BJ (cell line): ENCODE measurements at regions not wholly inside any gene's neighbourhood (a gene's known extent, or its start where the extent isn't known, plus 50 kb on each side); places are given as distances from the start of the nearest gene placed in this dataset.
A peak's percentile ranks its signal among the peaks of the same experiment; 100 is the strongest.

Source experiments
- CTCF ChIA-PET: fragments of 350-600 bp; formaldehyde crosslinking; extraction: SDS; loops from one replicate; lab custom pipeline; 2021; ENCODE audit warnings: antibody characterized with exemption, inconsistent platforms; lab: Yijun Ruan, JAX
- POLR2A ChIA-PET: fragments of 300-600 bp; sonication (Branson Sonifier 250); formaldehyde crosslinking; extraction: SDS; loops from one replicate; lab custom pipeline; 2021; ENCODE audit warnings: antibody characterized with exemption; lab: Charles Lee
- DNase-seq: peaks from one replicate; pipeline ENCODE4 v3.0.0-alpha.2; 2011; ENCODE audit warnings: low read depth
- H3K27me3 ChIP-seq: 2 replicates; pipeline ENCODE4 v1.6.0; 2011; ENCODE audit warnings: low read length; ENCODE audit not compliant: control insufficient read depth, insufficient read depth
- H3K36me3 ChIP-seq: 2 replicates; pipeline ENCODE4 v1.5.1; 2011; ENCODE audit warnings: low read length; ENCODE audit not compliant: control insufficient read depth, insufficient read depth
- H3K4me3 ChIP-seq: 2 replicates; pipeline ENCODE4 v1.5.1; 2011; ENCODE audit warnings: low read depth, mild to moderate bottlenecking, control low read depth, low read length
- TF ChIP-seq, protein P1 (sequence below): IDR thresholded peaks from 2 replicates; pipeline ENCODE4 v1.5.1; 2011; ENCODE audit warnings: low read depth, mild to moderate bottlenecking, control low read depth, inconsistent platforms, low read length, moderate library complexity; ENCODE audit not compliant: insufficient read depth

DNA sequence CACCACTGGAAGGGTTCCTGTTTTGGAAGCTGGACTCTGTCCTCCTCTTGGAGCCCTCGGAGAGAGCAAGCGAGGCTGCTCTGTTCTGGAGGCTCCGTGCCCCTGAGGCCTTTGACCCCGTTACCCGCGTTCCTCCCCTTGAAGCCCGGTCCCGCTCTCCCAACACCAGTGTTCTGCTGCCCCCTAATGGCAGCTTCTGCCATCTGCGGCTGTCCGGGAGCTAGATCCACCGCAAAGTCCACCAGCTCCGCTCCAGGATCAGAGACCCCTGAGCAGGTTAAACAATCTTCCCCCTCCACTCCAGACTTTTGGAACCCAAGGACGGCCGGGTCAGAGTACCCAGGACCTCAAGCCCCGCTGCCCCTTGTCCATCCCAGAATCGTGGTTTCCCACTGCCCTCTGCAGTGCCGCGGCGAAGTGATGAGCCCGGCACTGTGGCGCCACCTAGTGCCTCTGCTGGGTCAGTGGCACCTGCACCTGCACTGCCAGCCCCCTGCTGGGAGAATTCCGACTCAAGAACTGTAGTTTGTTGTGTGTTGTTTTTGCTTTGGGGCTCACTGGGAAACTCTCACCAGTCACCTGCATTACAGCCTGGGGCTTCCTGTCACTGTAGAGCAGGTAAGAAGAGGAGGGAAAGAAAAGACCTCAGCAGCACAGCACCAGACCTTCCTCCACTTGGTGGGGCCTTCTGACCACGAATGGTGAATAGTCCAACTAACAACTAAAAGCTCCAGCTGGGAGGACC lies 63.5 kb upstream of the NFASC start:
- peak overlapping the region; percentile 46 for H3K4me3 ChIP-seq
- DNase-seq: no peak
- TF ChIP-seq, protein P1, sequence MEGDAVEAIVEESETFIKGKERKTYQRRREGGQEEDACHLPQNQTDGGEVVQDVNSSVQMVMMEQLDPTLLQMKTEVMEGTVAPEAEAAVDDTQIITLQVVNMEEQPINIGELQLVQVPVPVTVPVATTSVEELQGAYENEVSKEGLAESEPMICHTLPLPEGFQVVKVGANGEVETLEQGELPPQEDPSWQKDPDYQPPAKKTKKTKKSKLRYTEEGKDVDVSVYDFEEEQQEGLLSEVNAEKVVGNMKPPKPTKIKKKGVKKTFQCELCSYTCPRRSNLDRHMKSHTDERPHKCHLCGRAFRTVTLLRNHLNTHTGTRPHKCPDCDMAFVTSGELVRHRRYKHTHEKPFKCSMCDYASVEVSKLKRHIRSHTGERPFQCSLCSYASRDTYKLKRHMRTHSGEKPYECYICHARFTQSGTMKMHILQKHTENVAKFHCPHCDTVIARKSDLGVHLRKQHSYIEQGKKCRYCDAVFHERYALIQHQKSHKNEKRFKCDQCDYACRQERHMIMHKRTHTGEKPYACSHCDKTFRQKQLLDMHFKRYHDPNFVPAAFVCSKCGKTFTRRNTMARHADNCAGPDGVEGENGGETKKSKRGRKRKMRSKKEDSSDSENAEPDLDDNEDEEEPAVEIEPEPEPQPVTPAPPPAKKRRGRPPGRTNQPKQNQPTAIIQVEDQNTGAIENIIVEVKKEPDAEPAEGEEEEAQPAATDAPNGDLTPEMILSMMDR: peak; percentile 93
- CTCF ChIA-PET: interaction anchor here (0.6 to 12.8 kb wide), 116 partner anchors 14 to 1025 kb away, joined by 3 to 260 read pairs (median 4); no protein-coding TSS in a partner anchor
- no peaks in the 10 kb centered on the region for H3K36me3 ChIP-seq
- POLR2A ChIA-PET: no interaction called here
- H3K27me3 ChIP-seq: peaks cover 8% of the 10 kb centered on the region

DNA sequence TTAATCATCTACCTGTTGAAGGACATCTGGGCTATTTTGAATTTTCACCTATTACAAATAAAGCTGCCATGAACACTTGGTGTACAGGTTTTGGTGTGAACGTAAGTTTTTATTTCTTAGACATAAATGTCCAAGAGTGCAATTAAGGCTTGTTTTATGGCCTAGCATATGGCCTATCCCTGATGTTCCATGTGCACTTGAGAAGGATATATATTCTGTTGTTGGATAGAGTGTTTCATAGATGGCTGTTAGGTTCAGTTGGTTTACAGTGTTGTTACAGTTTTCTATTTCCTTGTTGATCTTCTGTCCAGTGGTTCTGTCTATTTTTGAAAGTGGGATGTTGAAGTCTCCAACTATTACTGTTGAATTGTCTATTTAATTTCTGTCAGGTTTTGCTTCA lies 61.2 kb upstream of the NFASC start:
- POLR2A ChIA-PET: no interaction called here
- no peak overlapping the region for H3K4me3 ChIP-seq
- no peaks in the 10 kb centered on the region for H3K36me3 ChIP-seq
- CTCF ChIA-PET: interaction anchor here (1.0 to 12.8 kb wide), 6 partner anchors 13 to 252 kb away, joined by 3 to 260 read pairs (median 176); no protein-coding TSS in a partner anchor
- TF ChIP-seq, protein P1: no peak
- peaks cover 5% of the 10 kb centered on the region for H3K27me3 ChIP-seq
- DNase-seq: no peak

DNA sequence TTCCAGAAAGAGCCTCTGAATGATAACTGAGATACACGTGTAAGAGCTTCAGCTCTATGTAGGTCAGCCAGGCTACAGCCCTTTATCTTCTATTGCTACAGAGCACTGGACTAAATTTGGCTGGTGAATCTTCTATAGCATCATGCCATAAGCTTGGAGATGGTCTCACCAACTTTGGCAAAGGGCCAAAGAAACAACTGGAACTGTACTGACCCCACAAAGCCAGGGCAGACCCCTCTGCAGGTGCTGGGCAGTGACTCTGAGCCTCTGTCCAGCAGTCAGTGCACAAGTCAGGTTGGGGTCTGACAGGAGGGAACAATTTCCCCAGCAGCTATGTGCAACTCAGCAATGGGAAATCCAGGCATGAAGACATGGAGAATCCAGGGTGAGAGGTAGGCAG lies 57.8 kb upstream of the NFASC start:
- H3K27me3 ChIP-seq: peaks cover 8% of the 10 kb centered on the region
- DNase-seq: no peak
- POLR2A ChIA-PET: no interaction called here
- H3K4me3 ChIP-seq: no peak overlapping the region
- CTCF ChIA-PET: interaction anchor here (0.6 to 12.8 kb wide), 4 partner anchors 11 to 247 kb away, joined by 3 to 231 read pairs (median 10); no protein-coding TSS in a partner anchor
- no peaks in the 10 kb centered on the region for H3K36me3 ChIP-seq
- TF ChIP-seq, protein P1: no peak

DNA sequence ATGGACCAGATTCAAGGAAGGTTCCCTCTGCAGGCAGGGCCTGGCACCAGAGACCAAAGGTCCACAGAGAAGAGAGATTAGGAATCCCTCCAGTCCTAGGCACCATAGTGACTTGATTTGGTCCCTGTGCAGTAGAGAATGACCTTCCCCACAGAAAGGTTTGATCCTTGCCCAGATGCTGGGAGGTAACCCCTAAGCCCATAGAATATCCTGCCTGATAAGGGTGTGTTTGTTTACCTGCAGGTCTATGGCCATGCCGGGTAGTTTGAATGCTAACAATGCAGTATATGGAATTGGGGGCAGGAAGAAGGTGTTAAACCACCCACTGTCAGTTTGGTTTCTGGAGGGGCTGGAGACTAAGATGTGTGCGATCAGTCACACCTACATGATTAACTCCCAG lies 57.1 kb upstream of the NFASC start:
- CTCF ChIA-PET: interaction anchor here (1.3 to 18.6 kb wide), 4 partner anchors 9 to 248 kb away, joined by 5 to 231 read pairs (median 101); no protein-coding TSS in a partner anchor
- POLR2A ChIA-PET: no interaction called here
- H3K36me3 ChIP-seq: no peaks in the 10 kb centered on the region
- TF ChIP-seq, protein P1: no peak
- DNase-seq: no peak
- no peak overlapping the region for H3K4me3 ChIP-seq
- H3K27me3 ChIP-seq: peaks cover 8% of the 10 kb centered on the region

DNA sequence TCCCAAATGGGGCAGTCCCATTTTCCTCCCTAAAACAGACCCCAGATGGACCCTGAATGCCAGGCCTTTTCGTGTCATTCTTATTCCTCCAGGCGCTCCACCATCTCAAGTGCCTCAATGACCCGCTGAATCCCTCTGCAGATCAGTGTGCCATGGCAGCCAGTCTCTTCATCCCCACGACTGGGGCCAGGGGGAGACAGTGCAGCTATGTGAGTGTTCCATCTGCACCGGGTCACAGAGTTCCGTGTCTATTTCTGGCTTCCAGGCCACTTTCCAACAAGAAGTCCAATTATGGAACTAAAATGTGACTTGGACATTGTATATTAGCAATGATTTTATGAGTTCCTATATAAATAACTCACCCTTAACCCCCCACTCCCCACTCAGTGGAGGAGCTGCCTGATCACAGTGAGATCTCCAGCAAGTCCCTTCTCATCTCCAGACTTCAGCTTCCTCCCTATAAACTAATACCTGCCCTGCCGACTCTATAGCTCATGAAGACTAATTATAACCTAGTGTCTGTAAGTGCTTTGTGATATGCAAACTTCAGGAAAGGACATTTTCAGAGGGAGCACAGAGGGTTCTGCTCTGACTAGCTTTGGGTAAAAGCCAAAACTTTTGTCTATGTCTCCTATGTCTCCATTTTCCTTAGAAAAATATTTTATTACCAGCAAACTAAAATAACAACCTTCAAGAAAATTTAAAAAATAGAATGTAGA lies 56.3 kb upstream of the NFASC start:
- CTCF ChIA-PET: interaction anchor here (0.9 to 18.6 kb wide), 5 partner anchors 9 to 248 kb away, joined by 3 to 231 read pairs (median 6); no protein-coding TSS in a partner anchor

More for the DNA sequence above, 56.3 kb upstream of the NFASC start:
- POLR2A ChIA-PET: no interaction called here
- Histone ChIP-seq H3K4me3 (no peak overlapping the region), H3K27me3 (peaks cover 12% of the 10 kb centered on the region), H3K36me3 (no peaks in the 10 kb centered on the region)
- no peak for DNase-seq
- TF ChIP-seq, protein P1: no peak
